Parathyroid adenoma (tissue), 2 donors: ENCODE measurements at regions not wholly inside any gene's neighbourhood (a gene's known extent, or its start where the extent isn't known, plus 50 kb on each side); places are given as distances from the start of the nearest gene placed in this dataset.

Experiments used
- H2AFZ ChIP-seq: fragments of 300-600 bp; sonication (generic); one replicate; pipeline ENCODE4 v1.7.0; 2017; ENCODE audit warnings: antibody characterized with exemption, mild to moderate bottlenecking
- H3K27ac ChIP-seq: fragments of 300-600 bp; sonication (generic); one replicate; pipeline ENCODE4 v1.7.0; 2017
- H3K27me3 ChIP-seq: fragments of 300-600 bp; sonication (generic); one replicate; pipeline ENCODE4 v1.7.0; 2017; ENCODE audit warnings: low read length; ENCODE audit not compliant: control insufficient read depth, insufficient read depth
- H3K36me3 ChIP-seq: fragments of 300-600 bp; sonication (generic); one replicate; pipeline ENCODE4 v1.7.0; 2017; ENCODE audit warnings: low read length; ENCODE audit not compliant: control insufficient read depth, insufficient read depth
- H3K4me1 ChIP-seq: fragments of 300-600 bp; sonication (generic); one replicate; pipeline ENCODE4 v1.7.0; 2017; ENCODE audit warnings: control low read depth
- H3K4me2 ChIP-seq: fragments of 300-600 bp; sonication (generic); one replicate; pipeline ENCODE4 v1.7.0; 2017; ENCODE audit warnings: low read length
- H3K4me3 ChIP-seq: fragments of 300-600 bp; sonication (generic); one replicate; pipeline ENCODE4 v1.7.0; 2017; ENCODE audit warnings: low read depth, low read length
- H3K79me2 ChIP-seq: fragments of 300-600 bp; sonication (generic); one replicate; pipeline ENCODE4 v1.7.0; 2017; ENCODE audit warnings: control low read depth
- H3K9ac ChIP-seq: fragments of 300-600 bp; sonication (generic); one replicate; pipeline ENCODE4 v1.7.0; 2017; ENCODE audit warnings: mild to moderate bottlenecking
- H3K9me3 ChIP-seq: fragments of 300-600 bp; sonication (generic); one replicate; pipeline ENCODE4 v1.7.0; 2017; ENCODE audit warnings: low read length; ENCODE audit not compliant: control insufficient read depth
- TF ChIP-seq, protein P1 (sequence below): fragments of 300-600 bp; sonication (generic); IDR thresholded peaks from one replicate; pipeline ENCODE4 v1.7.0; 2017; ENCODE audit warnings: antibody characterized with exemption, mild to moderate bottlenecking
- donor health status: primary hyperparathyroidism.

DNA sequence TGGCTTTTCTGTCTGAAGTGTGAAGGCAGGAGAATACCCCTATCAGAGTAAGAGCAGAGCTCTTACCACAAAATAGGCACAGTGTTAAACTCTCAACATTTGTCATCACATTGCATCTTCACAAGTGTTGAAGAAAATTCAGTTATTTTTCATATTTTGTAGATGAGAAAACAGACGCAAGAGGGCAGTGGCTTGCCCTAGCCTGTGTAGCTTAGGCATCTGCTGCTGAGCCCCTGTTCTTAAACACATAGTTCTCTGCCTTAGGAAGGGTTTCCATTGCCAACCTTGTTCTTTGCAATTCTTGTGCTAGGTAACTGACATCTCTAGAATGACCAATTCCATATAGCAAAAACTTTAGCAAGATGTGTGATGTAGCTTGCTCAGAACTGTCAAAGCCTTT lies 112.7 kb upstream of the RMDN2 start:
- H3K4me3 ChIP-seq = no peak overlapping the region
- no peaks in the 10 kb centered on the region for H3K4me1 ChIP-seq
- no peak overlapping the region for H3K27ac ChIP-seq
- no peak overlapping the region for H2AFZ ChIP-seq
- H3K4me2 ChIP-seq = no peak overlapping the region
- TF ChIP-seq, protein P1, sequence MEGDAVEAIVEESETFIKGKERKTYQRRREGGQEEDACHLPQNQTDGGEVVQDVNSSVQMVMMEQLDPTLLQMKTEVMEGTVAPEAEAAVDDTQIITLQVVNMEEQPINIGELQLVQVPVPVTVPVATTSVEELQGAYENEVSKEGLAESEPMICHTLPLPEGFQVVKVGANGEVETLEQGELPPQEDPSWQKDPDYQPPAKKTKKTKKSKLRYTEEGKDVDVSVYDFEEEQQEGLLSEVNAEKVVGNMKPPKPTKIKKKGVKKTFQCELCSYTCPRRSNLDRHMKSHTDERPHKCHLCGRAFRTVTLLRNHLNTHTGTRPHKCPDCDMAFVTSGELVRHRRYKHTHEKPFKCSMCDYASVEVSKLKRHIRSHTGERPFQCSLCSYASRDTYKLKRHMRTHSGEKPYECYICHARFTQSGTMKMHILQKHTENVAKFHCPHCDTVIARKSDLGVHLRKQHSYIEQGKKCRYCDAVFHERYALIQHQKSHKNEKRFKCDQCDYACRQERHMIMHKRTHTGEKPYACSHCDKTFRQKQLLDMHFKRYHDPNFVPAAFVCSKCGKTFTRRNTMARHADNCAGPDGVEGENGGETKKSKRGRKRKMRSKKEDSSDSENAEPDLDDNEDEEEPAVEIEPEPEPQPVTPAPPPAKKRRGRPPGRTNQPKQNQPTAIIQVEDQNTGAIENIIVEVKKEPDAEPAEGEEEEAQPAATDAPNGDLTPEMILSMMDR = no peak
- H3K9ac ChIP-seq = no peak overlapping the region
- H3K27me3 ChIP-seq = no peaks in the 10 kb centered on the region
- H3K79me2 ChIP-seq = no peaks in the 10 kb centered on the region
- no peaks in the 10 kb centered on the region for H3K36me3 ChIP-seq
- no peaks in the 10 kb centered on the region for H3K9me3 ChIP-seq

DNA sequence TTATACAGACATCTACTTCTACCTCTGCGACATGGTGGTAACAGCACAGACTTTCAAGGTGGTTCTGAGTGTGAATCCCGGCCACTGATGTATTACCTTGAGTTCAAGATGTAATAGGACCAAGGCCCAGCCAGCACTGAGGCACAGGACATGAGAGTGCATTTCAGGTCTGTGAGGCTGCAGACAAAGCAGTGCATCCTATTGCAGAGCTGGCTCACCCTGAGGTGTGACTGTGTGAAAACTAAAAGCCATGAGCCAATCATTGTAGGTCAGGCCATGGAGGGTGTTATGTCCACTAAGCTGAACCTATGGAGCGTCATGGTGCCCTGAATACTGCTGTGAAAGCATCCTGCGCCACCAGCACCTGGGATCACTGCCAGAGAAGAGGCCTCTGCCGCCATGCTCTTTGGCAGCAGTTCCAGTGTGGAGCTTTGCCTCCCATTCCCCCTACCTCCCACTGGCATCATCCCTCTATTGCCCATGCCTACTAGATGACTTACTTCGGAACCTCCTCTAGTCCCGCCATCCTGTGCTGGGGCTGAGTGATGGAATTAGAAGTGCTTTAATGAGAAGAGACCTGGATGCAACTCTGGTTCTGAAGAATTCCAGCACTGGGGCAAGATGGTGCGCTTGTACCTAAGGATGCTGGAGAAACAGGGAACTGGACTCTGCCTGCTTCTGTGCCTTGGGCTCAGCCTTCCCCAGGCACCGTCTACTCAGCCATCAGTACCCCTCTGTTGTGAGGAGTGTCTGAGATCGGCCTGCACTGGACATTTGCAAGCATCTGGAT lies 112.0 kb upstream of the RMDN2 start:
- Histone ChIP-seq H3K4me1 (no peaks in the 10 kb centered on the region), H3K4me3 (no peak overlapping the region), H3K9me3 (no peaks in the 10 kb centered on the region), H2AFZ (no peak overlapping the region), H3K79me2 (no peaks in the 10 kb centered on the region), H3K4me2 (no peak overlapping the region), H3K36me3 (no peaks in the 10 kb centered on the region), H3K27me3 (no peaks in the 10 kb centered on the region), H3K27ac (no peak overlapping the region), H3K9ac (no peak overlapping the region)
- TF ChIP-seq, protein P1 = no peak

DNA sequence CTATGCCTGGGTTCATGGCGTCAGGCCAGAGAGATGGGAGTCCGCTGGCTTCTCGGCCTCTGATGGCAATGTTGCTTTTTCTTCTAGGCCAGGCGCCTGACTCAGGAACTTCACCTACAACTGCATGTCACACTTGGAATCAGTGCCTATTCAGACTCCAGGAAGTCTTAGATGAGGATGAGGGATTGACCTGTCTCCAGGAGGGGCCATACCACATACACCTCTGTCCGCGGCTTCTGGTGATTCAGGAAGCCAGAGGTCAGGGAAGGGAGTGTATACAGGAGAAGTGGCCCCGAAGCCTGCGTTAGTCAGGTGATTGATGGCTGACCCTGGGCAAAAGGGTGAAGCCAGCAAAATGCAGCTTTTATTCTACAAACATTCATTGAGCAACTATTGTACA lies 109.1 kb upstream of the RMDN2 start:
- no peaks in the 10 kb centered on the region for H3K79me2 ChIP-seq
- no peaks in the 10 kb centered on the region for H3K4me1 ChIP-seq
- H3K27ac ChIP-seq = no peak overlapping the region
- H3K36me3 ChIP-seq = no peaks in the 10 kb centered on the region
- H3K4me3 ChIP-seq = no peak overlapping the region
- H3K9ac ChIP-seq = no peak overlapping the region
- H3K4me2 ChIP-seq = no peak overlapping the region
- no peak overlapping the region for H2AFZ ChIP-seq
- TF ChIP-seq, protein P1 = no peak
- H3K9me3 ChIP-seq = no peaks in the 10 kb centered on the region
- H3K27me3 ChIP-seq = no peaks in the 10 kb centered on the region

DNA sequence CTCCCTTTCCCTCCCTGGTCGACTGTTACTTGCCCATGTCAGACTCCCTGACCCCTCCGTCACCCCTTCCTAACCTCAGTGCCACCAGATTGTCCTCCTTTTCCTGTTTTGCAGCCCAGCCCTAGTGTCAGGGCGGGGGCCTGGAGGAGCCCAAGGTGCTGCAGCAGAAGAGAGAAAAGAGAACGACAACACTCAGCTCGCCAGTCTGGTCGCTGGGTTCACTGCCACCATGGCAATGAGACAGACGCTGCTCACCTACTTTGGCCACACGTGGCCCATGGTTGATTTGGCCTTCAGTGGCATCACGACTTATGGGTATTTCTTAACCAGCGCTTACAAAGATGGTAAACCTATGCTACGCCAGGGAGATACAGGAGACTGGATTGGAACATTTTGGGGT lies 108.4 kb upstream of the RMDN2 start:
- Histone ChIP-seq H3K36me3 (no peaks in the 10 kb centered on the region), H3K79me2 (no peaks in the 10 kb centered on the region), H3K4me3 (no peak overlapping the region), H3K4me2 (no peak overlapping the region), H3K27ac (no peak overlapping the region), H3K27me3 (no peaks in the 10 kb centered on the region), H3K4me1 (no peaks in the 10 kb centered on the region), H2AFZ (no peak overlapping the region), H3K9me3 (no peaks in the 10 kb centered on the region), H3K9ac (no peak overlapping the region)
- TF ChIP-seq, protein P1 = no peak

DNA sequence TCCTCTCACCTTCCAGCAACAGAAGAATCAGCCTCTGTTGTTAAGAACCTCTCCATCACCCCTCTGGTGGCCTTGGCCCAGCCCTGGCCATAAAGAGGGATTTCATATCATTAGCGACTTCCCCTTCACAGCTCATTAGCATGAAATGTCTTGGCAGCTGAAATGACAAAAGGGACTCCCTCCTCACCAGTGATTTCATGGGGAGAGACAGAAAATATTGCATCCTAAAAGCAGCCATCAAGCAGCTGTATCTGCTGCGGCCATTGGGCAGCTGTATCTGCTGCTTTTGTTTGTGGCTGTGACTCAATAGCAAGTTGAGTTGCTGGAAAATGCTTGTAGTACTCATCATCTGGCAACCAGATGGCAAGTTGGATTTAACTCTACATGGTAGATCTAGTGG lies 105.9 kb upstream of the RMDN2 start:
- no peak overlapping the region for H2AFZ ChIP-seq
- no peak overlapping the region for H3K4me2 ChIP-seq
- no peaks in the 10 kb centered on the region for H3K9me3 ChIP-seq
- TF ChIP-seq, protein P1 = no peak
- H3K27me3 ChIP-seq = no peaks in the 10 kb centered on the region
- no peak overlapping the region for H3K4me3 ChIP-seq
- no peaks in the 10 kb centered on the region for H3K79me2 ChIP-seq
- no peak overlapping the region for H3K9ac ChIP-seq
- no peak overlapping the region for H3K27ac ChIP-seq
- no peaks in the 10 kb centered on the region for H3K36me3 ChIP-seq
- no peaks in the 10 kb centered on the region for H3K4me1 ChIP-seq
